ENCODE measurements at regions not wholly inside any gene's neighbourhood (a gene's known extent, or its start where the extent isn't known, plus 50 kb on each side); places are given as distances from the start of the nearest gene placed in this dataset.

DNA sequence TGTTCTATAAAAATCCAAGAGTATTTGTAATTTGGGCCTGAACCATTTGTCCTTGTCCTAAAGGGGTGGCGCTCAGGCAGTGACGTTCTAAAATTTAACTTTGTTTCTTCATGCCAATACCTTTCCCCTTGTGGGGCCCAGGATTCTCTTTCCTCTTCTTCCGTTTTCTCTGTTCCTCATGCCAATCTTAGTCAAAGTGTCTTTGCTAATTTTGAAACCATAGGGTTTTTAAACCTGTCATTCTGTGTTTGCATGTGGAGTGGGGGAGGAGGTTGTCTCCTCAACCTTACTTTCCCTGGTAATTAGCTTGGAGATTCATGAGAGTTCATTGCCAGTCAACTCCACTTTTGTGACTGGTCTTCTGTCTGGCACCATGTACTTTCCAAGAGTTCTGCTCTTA is 337.1 kb downstream of the MAF start:
- TF ChIP-seq, protein P1, sequence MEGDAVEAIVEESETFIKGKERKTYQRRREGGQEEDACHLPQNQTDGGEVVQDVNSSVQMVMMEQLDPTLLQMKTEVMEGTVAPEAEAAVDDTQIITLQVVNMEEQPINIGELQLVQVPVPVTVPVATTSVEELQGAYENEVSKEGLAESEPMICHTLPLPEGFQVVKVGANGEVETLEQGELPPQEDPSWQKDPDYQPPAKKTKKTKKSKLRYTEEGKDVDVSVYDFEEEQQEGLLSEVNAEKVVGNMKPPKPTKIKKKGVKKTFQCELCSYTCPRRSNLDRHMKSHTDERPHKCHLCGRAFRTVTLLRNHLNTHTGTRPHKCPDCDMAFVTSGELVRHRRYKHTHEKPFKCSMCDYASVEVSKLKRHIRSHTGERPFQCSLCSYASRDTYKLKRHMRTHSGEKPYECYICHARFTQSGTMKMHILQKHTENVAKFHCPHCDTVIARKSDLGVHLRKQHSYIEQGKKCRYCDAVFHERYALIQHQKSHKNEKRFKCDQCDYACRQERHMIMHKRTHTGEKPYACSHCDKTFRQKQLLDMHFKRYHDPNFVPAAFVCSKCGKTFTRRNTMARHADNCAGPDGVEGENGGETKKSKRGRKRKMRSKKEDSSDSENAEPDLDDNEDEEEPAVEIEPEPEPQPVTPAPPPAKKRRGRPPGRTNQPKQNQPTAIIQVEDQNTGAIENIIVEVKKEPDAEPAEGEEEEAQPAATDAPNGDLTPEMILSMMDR (optimal IDR thresholded peaks at IDR 0.05 in 1 of 3, IDR thresholded peaks at IDR 0.05 in 1 of 3, conservative IDR thresholded peaks at IDR 0.05 in 1 of 3; ENCODE audit: extremely low read depth in 1 of 3, insufficient read depth in 2 of 3, low read length in 3 of 3), result no peak
- no peak for TF ChIP-seq EZH2 (IDR thresholded peaks at IDR 0.05; ENCODE audit: low read length)

All from keratinocyte (primary cell).